HCT116 (cell line): ENCODE measurements at regions not wholly inside any gene's neighbourhood (a gene's known extent, or its start where the extent isn't known, plus 50 kb on each side); places are given as distances from the start of the nearest gene placed in this dataset.

Experiments used
- SP1 ChIP-seq: IDR thresholded peaks from 2 replicates; pipeline ENCODE4 v1.6.1; 2012; ENCODE audit warnings: low read depth
- TF ChIP-seq, protein P1 (sequence below): IDR thresholded peaks from 2 replicates; pipeline ENCODE4 v1.6.1; 2012; ENCODE audit warnings: low read depth

GRCh38 chr2:224310943-224311625 lies 90.8 kb downstream of the FAM124B start:
- TF ChIP-seq SP1 = no peak
- TF ChIP-seq, protein P1, sequence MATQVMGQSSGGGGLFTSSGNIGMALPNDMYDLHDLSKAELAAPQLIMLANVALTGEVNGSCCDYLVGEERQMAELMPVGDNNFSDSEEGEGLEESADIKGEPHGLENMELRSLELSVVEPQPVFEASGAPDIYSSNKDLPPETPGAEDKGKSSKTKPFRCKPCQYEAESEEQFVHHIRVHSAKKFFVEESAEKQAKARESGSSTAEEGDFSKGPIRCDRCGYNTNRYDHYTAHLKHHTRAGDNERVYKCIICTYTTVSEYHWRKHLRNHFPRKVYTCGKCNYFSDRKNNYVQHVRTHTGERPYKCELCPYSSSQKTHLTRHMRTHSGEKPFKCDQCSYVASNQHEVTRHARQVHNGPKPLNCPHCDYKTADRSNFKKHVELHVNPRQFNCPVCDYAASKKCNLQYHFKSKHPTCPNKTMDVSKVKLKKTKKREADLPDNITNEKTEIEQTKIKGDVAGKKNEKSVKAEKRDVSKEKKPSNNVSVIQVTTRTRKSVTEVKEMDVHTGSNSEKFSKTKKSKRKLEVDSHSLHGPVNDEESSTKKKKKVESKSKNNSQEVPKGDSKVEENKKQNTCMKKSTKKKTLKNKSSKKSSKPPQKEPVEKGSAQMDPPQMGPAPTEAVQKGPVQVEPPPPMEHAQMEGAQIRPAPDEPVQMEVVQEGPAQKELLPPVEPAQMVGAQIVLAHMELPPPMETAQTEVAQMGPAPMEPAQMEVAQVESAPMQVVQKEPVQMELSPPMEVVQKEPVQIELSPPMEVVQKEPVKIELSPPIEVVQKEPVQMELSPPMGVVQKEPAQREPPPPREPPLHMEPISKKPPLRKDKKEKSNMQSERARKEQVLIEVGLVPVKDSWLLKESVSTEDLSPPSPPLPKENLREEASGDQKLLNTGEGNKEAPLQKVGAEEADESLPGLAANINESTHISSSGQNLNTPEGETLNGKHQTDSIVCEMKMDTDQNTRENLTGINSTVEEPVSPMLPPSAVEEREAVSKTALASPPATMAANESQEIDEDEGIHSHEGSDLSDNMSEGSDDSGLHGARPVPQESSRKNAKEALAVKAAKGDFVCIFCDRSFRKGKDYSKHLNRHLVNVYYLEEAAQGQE = no peak
